SK-N-SH (cell line): ENCODE measurements at regions not wholly inside any gene's neighbourhood (a gene's known extent, or its start where the extent isn't known, plus 50 kb on each side); places are given as distances from the start of the nearest gene placed in this dataset.

Source experiments
- CTCF ChIA-PET: fragments of 300-600, 350-600 bp; formaldehyde crosslinking; extraction: SDS; loops from one replicate; lab custom pipeline; 2021; lab: Yijun Ruan, JAX
- POLR2A ChIA-PET: fragments of 350-600 bp; sonication (Branson Sonifier 250); formaldehyde crosslinking; extraction: SDS; loops from one replicate; lab custom pipeline; 2020; ENCODE audit warnings: antibody characterized with exemption, inconsistent platforms; lab: Yijun Ruan, JAX
- DNase-seq: peaks from one replicate; pipeline ENCODE4 v3.0.0; 2012
- H2AFZ ChIP-seq: fragments of 200-600 bp; sonication (generic); 2 replicates; pipeline ENCODE4 v1.8.1; 2016; ENCODE audit warnings: antibody characterized with exemption, mild to moderate bottlenecking, low read depth
- H3F3A ChIP-seq: fragments of 200-600 bp; sonication (generic); replicated peaks from 2 replicates; pipeline ENCODE3; 2016; ENCODE audit warnings: antibody characterized with exemption, mild to moderate bottlenecking; ENCODE audit not compliant: insufficient read depth
- H3K27ac ChIP-seq, 2 experiments: fragments of 200-500 bp in 1 of 2; fragments of 200-600 bp in 1 of 2; sonication (Bioruptor generic) in 1 of 2; sonication (generic), shearing (Covaris generic) in 1 of 2; 2 replicates each; pipeline versions ENCODE4 v1.5.1 to v1.6.1; 2014 to 2016; ENCODE audit warnings: low read depth in 2 of 2, inconsistent platforms in 1 of 2, low read length in 1 of 2, mild to moderate bottlenecking in 1 of 2, mixed read lengths in 1 of 2
- H3K27me3 ChIP-seq: fragments of 200-600 bp; sonication (generic), shearing (Covaris generic); 2 replicates; pipeline ENCODE4 v1.6.1; 2016; ENCODE audit warnings: mixed run types; ENCODE audit not compliant: insufficient read depth
- H3K36me3 ChIP-seq, 2 experiments: fragments of 200-500 bp in 1 of 2; fragments of 200-600 bp in 1 of 2; sonication (Bioruptor generic) in 1 of 2; sonication (generic) in 1 of 2; replicated peaks in 1 of 2; 2 replicates each; pipeline versions ENCODE3 to v1.5.1; 2014 to 2016; ENCODE audit warnings: low read length in 1 of 2, mild to moderate bottlenecking in 1 of 2; ENCODE audit not compliant: insufficient read depth in 2 of 2, control insufficient read depth in 1 of 2
- H3K4me1 ChIP-seq, 2 experiments: fragments of 200-500 bp in 1 of 2; fragments of 200-600 bp in 1 of 2; sonication (Bioruptor generic) in 1 of 2; sonication (generic), shearing (Covaris generic) in 1 of 2; 2 replicates each; pipeline versions ENCODE4 v1.5.1 to v1.6.1; 2014 to 2016; ENCODE audit warnings: low read depth in 1 of 2, low read length in 1 of 2, mixed run types in 1 of 2; ENCODE audit not compliant: insufficient read depth in 2 of 2, control insufficient read depth in 1 of 2
- H3K4me2 ChIP-seq: fragments of 200-600 bp; sonication (generic), shearing (Covaris generic); 2 replicates; pipeline ENCODE4 v1.6.1; 2017; ENCODE audit warnings: mixed run types
- H3K4me3 ChIP-seq, 2 experiments: fragments of 200-500 bp in 1 of 2; fragments of 200-600 bp in 1 of 2; sonication (Bioruptor generic) in 1 of 2; sonication (generic), shearing (Covaris generic) in 1 of 2; 2 replicates each; pipeline versions ENCODE4 v1.5.1 to v1.8.1; 2014 to 2016; ENCODE audit warnings: low read depth in 2 of 2, inconsistent platforms in 1 of 2, low read length in 1 of 2, mild to moderate bottlenecking in 1 of 2, mixed read lengths in 1 of 2, moderate library complexity in 1 of 2
- H3K79me2 ChIP-seq: fragments of 200-600 bp; sonication (generic); 2 replicates; pipeline ENCODE4 v1.8.1; 2017; ENCODE audit warnings: mild to moderate bottlenecking; ENCODE audit not compliant: insufficient read depth
- H3K9ac ChIP-seq: fragments of 200-600 bp; sonication (generic); 2 replicates; pipeline ENCODE4 v1.6.1; 2017; ENCODE audit warnings: mixed run types
- H3K9me2 ChIP-seq: fragments of 200-600 bp; sonication (generic); 2 replicates; pipeline ENCODE4 v1.6.1; 2017; ENCODE audit warnings: mixed run types
- H3K9me3 ChIP-seq: fragments of 200-600 bp; sonication (generic); 2 replicates; pipeline ENCODE4 v1.6.1; 2017; ENCODE audit warnings: mixed run types, mild to moderate bottlenecking, moderate library complexity
- H4K20me1 ChIP-seq: fragments of 200-600 bp; sonication (generic); 2 replicates; pipeline ENCODE4 v1.6.1; 2017; ENCODE audit warnings: mild to moderate bottlenecking, mixed run types; ENCODE audit not compliant: insufficient read depth
- CHD2 ChIP-seq: fragments of 150-350 bp; IDR thresholded peaks from 2 replicates; pipeline ENCODE4 v1.6.1; 2018; ENCODE audit warnings: low read length; ENCODE audit not compliant: partially characterized antibody
- CTCF ChIP-seq: fragments of 200-600 bp; sonication (generic); IDR thresholded peaks from 2 replicates; pipeline ENCODE4 v1.6.1; 2017; ENCODE audit warnings: antibody characterized with exemption, mild to moderate bottlenecking, moderate library complexity
- ELF1 ChIP-seq: IDR thresholded peaks from 2 replicates; pipeline ENCODE4 v1.4.0; 2012
- EP300 ChIP-seq, 2 experiments: IDR thresholded peaks; 2 replicates each; pipeline versions ENCODE4 v1.4.0 to v1.6.1; 2012; ENCODE audit warnings: borderline replicate concordance in 1 of 2, low read depth in 1 of 2, low read length in 1 of 2
- FOSL2 ChIP-seq: IDR thresholded peaks from 2 replicates; pipeline ENCODE4 v1.4.0; 2012; ENCODE audit warnings: low read depth, mild to moderate bottlenecking, moderate library complexity, borderline replicate concordance
- FOXJ3 ChIP-seq: sonication (generic); formaldehyde crosslinking; IDR thresholded peaks from 2 replicates; pipeline ENCODE4 v1.5.1; 2020; ENCODE audit warnings: mild to moderate bottlenecking, missing genetic modification reagents
- FOXM1 ChIP-seq: IDR thresholded peaks from 2 replicates; pipeline ENCODE4 v1.4.0; 2012; ENCODE audit warnings: low read depth, mild to moderate bottlenecking
- GATA2 ChIP-seq: sonication (generic); formaldehyde crosslinking; IDR thresholded peaks from 2 replicates; pipeline ENCODE4 v1.5.0; 2020; ENCODE audit warnings: mild to moderate bottlenecking, missing genetic modification reagents
- JUND ChIP-seq: IDR thresholded peaks from 2 replicates; pipeline ENCODE4 v1.4.0; 2012
- MXI1 ChIP-seq: IDR thresholded peaks from 2 replicates; pipeline ENCODE4 v1.6.1; 2012; ENCODE audit warnings: mild to moderate bottlenecking, low read depth, low read length, improper control_type of control experiment
- NFIC ChIP-seq: IDR thresholded peaks from 2 replicates; pipeline ENCODE4 v1.4.0; 2012; ENCODE audit warnings: borderline replicate concordance
- NRF1 ChIP-seq: IDR thresholded peaks from 2 replicates; pipeline ENCODE4 v1.6.1; 2012; ENCODE audit warnings: low read depth, mild to moderate bottlenecking, low read length
- PBX3 ChIP-seq: IDR thresholded peaks from 2 replicates; pipeline ENCODE4; 2012
- POLR2AphosphoS5 ChIP-seq: IDR thresholded peaks from 2 replicates; pipeline ENCODE4 v1.6.1; 2012; ENCODE audit warnings: low read depth, low read length
- RAD21 ChIP-seq: IDR thresholded peaks from 2 replicates; pipeline ENCODE4 v1.6.1; 2012; ENCODE audit warnings: mild to moderate bottlenecking, low read length
- RCOR1 ChIP-seq: fragments of 150-350 bp; IDR thresholded peaks from 2 replicates; pipeline ENCODE4 v1.6.1; 2017; ENCODE audit warnings: antibody characterized with exemption, low read length
- TCF12 ChIP-seq: IDR thresholded peaks from 2 replicates; pipeline ENCODE4 v1.4.0; 2012
- TEAD4 ChIP-seq: IDR thresholded peaks from 2 replicates; pipeline ENCODE4 v1.4.0; 2012; ENCODE audit warnings: mild to moderate bottlenecking, borderline replicate concordance; ENCODE audit not compliant: insufficient read depth
- WGBS: methylation state at CpG from one replicate; pipeline ENCODE4 v1.1.6; 2017; ENCODE audit warnings: low lambda C conversion rate; 5-methylcytosine and 5-hydroxymethylcytosine counted together

GRCh38 chr3:103711670-103712069 lies 1276.9 kb downstream of the ZPLD1 start:
- H3K79me2 ChIP-seq: no peaks in the 10 kb centered on the region
- peak overlapping the region; percentile 75; the same call in 1 of the 2 replicates for H2AFZ ChIP-seq
- H3K36me3 ChIP-seq: no peaks in the 10 kb centered on the region
- peaks cover 12% of the 10 kb centered on the region for H3F3A ChIP-seq
- H4K20me1 ChIP-seq: no peaks in the 10 kb centered on the region
- ChIA-PET CTCF (interaction anchor here (1.2 kb wide), 2 partner anchors 139 to 1038 kb away, joined by 3 to 4 read pairs; no protein-coding TSS in a partner anchor), POLR2A (no interaction called here)
- H3K9ac ChIP-seq: no peak overlapping the region
- H3K27me3 ChIP-seq: no peaks in the 10 kb centered on the region
- H3K9me2 ChIP-seq: no peaks in the 10 kb centered on the region; the same call in 1 of the 2 replicates
- peak overlapping the region; percentile 19; the same call in 1 of the 2 replicates for H3K4me2 ChIP-seq
- H3K27ac ChIP-seq: peak overlapping the region; percentile 68 to 97
- TF ChIP-seq POLR2AphosphoS5: peak; percentile 79
- peak; percentile 13; the same call in 1 of the 2 replicates for TF ChIP-seq RAD21
- TF ChIP-seq EP300 (IDR thresholded peaks at IDR 0.05; ENCODE audit: borderline replicate concordance in 1 of 2, low read depth in 1 of 2, low read length in 1 of 2): peak; percentile 56 to 95; a peak in 3 of 4 replicates
- TF ChIP-seq NRF1: no peak
- peak; percentile 30 for TF ChIP-seq CHD2
- TF ChIP-seq FOXM1: peak; percentile 70; the same call in 1 of the 2 replicates
- TF ChIP-seq FOSL2: peak; percentile 3; the same call in 1 of the 2 replicates
- TF ChIP-seq NFIC: peak; percentile 30; the same call in 1 of the 2 replicates
- TF ChIP-seq PBX3: peak; percentile 95
- no peak for TF ChIP-seq CTCF
- no peak for TF ChIP-seq ELF1
- TF ChIP-seq TCF12: peak; percentile 98
- TF ChIP-seq RCOR1: peak; percentile 77
- TF ChIP-seq TEAD4: peak; percentile 53; the same call in 1 of the 2 replicates
- peak; percentile 51; the same call in 1 of the 2 replicates for TF ChIP-seq JUND
- peak; percentile 91 for TF ChIP-seq FOXJ3 (CRISPR knock-in tag)
- TF ChIP-seq GATA2 (CRISPR knock-in tag): peak; percentile 91
- TF ChIP-seq MXI1: no peak
- H3K4me1 ChIP-seq: peaks cover 3 to 12% of the 10 kb centered on the region in 2 experiments; a peak in 2 of 4 replicates
- 10% methylated on average over 5 of the region's 5 CpGs for WGBS
- H3K9me3 ChIP-seq: no peaks in the 10 kb centered on the region
- DNase-seq: peak; percentile 7
- peak overlapping the region in 1 of 2 experiments; percentile 21; a peak in 1 of 4 replicates for H3K4me3 ChIP-seq
